H1 (cell line): ENCODE measurements at regions not wholly inside any gene's neighbourhood (a gene's known extent, or its start where the extent isn't known, plus 50 kb on each side); places are given as distances from the start of the nearest gene placed in this dataset.

ENCODE experiments used
- CTCF ChIA-PET: fragments of 300-600 bp; sonication (Branson Sonifier 250); formaldehyde crosslinking; loops from one replicate; lab custom pipeline; 2021; ENCODE audit not compliant: partially characterized antibody; lab: Charles Lee
- POLR2A ChIA-PET: fragments of 300-600 bp; sonication (Branson Sonifier 250); formaldehyde crosslinking; loops from one replicate; lab custom pipeline; 2021; ENCODE audit warnings: inconsistent platforms; ENCODE audit not compliant: partially characterized antibody; lab: Charles Lee
- DNase-seq, 2 experiments: peaks; one replicate each; pipeline versions ENCODE4 v3.0.0 to v3.0.0-alpha.2; 2010 to 2022; ENCODE audit warnings: low spot score in 2 of 2, low read depth in 1 of 2, mixed read lengths in 1 of 2
- FAIRE-seq: peaks from 2 replicates; lab custom pipeline; 2011; peaks lifted over from hg19 to GRCh38; lab: Jason Lieb, UNC
- H2AFZ ChIP-seq: 2 replicates; pipeline ENCODE4 v1.8.1; 2012; ENCODE audit warnings: low read length, inconsistent platforms
- H2AK5ac ChIP-seq: 2 replicates; pipeline ENCODE4 v1.6.1; 2013; ENCODE audit warnings: low read depth, low read length
- H2BK120ac ChIP-seq: replicated peaks from 2 replicates; pipeline ENCODE3; 2013; ENCODE audit warnings: low read depth, low read length, inconsistent platforms
- H2BK12ac ChIP-seq: 2 replicates; pipeline ENCODE4 v1.6.1; 2013; ENCODE audit warnings: low read depth, low read length
- H2BK15ac ChIP-seq: 2 replicates; pipeline ENCODE4 v1.6.1; 2013; ENCODE audit warnings: low read length
- H2BK20ac ChIP-seq: 2 replicates; pipeline ENCODE4 v1.6.1; 2013; ENCODE audit warnings: low read length
- H2BK5ac ChIP-seq: 2 replicates; pipeline ENCODE4 v1.6.1; 2013; ENCODE audit warnings: low read depth, low read length
- H3K14ac ChIP-seq: 2 replicates; pipeline ENCODE4 v1.6.1; 2013; ENCODE audit warnings: inconsistent platforms; ENCODE audit not compliant: insufficient read length
- H3K18ac ChIP-seq: 2 replicates; pipeline ENCODE4 v1.6.1; 2013; ENCODE audit warnings: low read length; ENCODE audit errors: extremely low read depth
- H3K23ac ChIP-seq: 2 replicates; pipeline ENCODE4 v1.6.1; 2013; ENCODE audit warnings: inconsistent platforms; ENCODE audit not compliant: insufficient read length
- H3K23me2 ChIP-seq: 2 replicates; pipeline ENCODE4 v1.6.1; 2013; ENCODE audit warnings: low read depth, low read length
- H3K27ac ChIP-seq: 2 replicates; pipeline ENCODE4 v1.6.1; 2011; ENCODE audit warnings: low read depth, low read length, inconsistent platforms
- H3K27me3 ChIP-seq, 4 experiments: replicated peaks in 1 of 4; 1 replicate in 1 of 4; 2 replicates in 3 of 4; pipeline versions ENCODE4 v1.6.1 to v1.8.1; 2011 to 2013; ENCODE audit warnings: low read length in 3 of 4, mild to moderate bottlenecking in 3 of 4, inconsistent platforms in 2 of 4, mixed read lengths in 2 of 4, moderate library complexity in 1 of 4; ENCODE audit not compliant: control insufficient read depth in 3 of 4, insufficient read depth in 3 of 4; ENCODE audit errors: extremely low read depth in 1 of 4
- H3K36me3 ChIP-seq, 4 experiments: 2 replicates each; pipeline versions ENCODE4 v1.6.1 to v1.8.1; 2011 to 2013; ENCODE audit warnings: mild to moderate bottlenecking in 4 of 4, low read length in 3 of 4, moderate library complexity in 2 of 4, control low read depth in 1 of 4, inconsistent platforms in 1 of 4; ENCODE audit not compliant: insufficient read depth in 4 of 4, control insufficient read depth in 2 of 4
- H3K4ac ChIP-seq: replicated peaks from 2 replicates; pipeline ENCODE3; 2013; ENCODE audit warnings: low read length, low read depth, mixed read lengths, inconsistent platforms; ENCODE audit not compliant: insufficient read length
- H3K4me1 ChIP-seq, 4 experiments: replicated peaks in 1 of 4; 1 replicate in 1 of 4; 2 replicates in 3 of 4; pipeline versions ENCODE4 v1.6.1 to v1.8.1; 2011 to 2013; ENCODE audit warnings: low read length in 3 of 4, inconsistent platforms in 2 of 4, mixed read lengths in 1 of 4; ENCODE audit not compliant: insufficient read depth in 4 of 4, control insufficient read depth in 3 of 4
- H3K4me2 ChIP-seq, 2 experiments: 2 replicates each; pipeline versions ENCODE4 v1.6.1 to v1.8.1; 2011 to 2013; ENCODE audit warnings: low read depth in 2 of 2, low read length in 2 of 2, control low read depth in 1 of 2, inconsistent platforms in 1 of 2, mild to moderate bottlenecking in 1 of 2; ENCODE audit not compliant: insufficient read depth in 1 of 2
- H3K4me3 ChIP-seq, 4 experiments: fragments of 200-600, 300-600 bp in 1 of 4; sonication (generic), shearing (Covaris generic), sonication (Bioruptor Twin) in 1 of 4; 2 replicates each; pipeline versions ENCODE4 v1.5.1 to v1.8.1; 2011 to 2016; ENCODE audit warnings: low read length in 4 of 4, low read depth in 3 of 4, control low read depth in 2 of 4, inconsistent platforms in 2 of 4, mild to moderate bottlenecking in 2 of 4, mixed read lengths in 1 of 4, moderate library complexity in 1 of 4; ENCODE audit not compliant: insufficient read depth in 2 of 4; ENCODE audit errors: extremely low read depth in 1 of 4
- H3K56ac ChIP-seq: replicated peaks from 2 replicates; pipeline ENCODE3; 2013; ENCODE audit warnings: low read depth, mild to moderate bottlenecking, mixed read lengths, low read length, inconsistent platforms; ENCODE audit not compliant: insufficient read length
- H3K79me1 ChIP-seq: 2 replicates; pipeline ENCODE4 v1.6.1; 2013; ENCODE audit warnings: low read depth, low read length, control low read depth
- H3K79me2 ChIP-seq, 2 experiments: 2 replicates each; pipeline versions ENCODE4 v1.6.1 to v1.8.1; 2012 to 2013; ENCODE audit warnings: low read length in 2 of 2, mild to moderate bottlenecking in 2 of 2, inconsistent platforms in 1 of 2; ENCODE audit not compliant: insufficient read depth in 2 of 2, control insufficient read depth in 1 of 2
- H3K9ac ChIP-seq, 4 experiments: replicated peaks in 1 of 4; 1 replicate in 1 of 4; 2 replicates in 3 of 4; pipeline versions ENCODE4 v1.6.1 to v1.8.1; 2011 to 2013; ENCODE audit warnings: low read depth in 3 of 4, low read length in 3 of 4, control low read depth in 2 of 4, mild to moderate bottlenecking in 2 of 4, moderate library complexity in 2 of 4, inconsistent platforms in 1 of 4; ENCODE audit errors: extremely low read depth in 1 of 4
- H3K9me3 ChIP-seq, 2 experiments: 2 replicates each; pipeline versions ENCODE4 v1.6.1 to v1.8.1; 2012 to 2013; ENCODE audit warnings: mild to moderate bottlenecking in 2 of 2, moderate library complexity in 2 of 2, control low read depth in 1 of 2, inconsistent platforms in 1 of 2, low read depth in 1 of 2, low read length in 1 of 2, mixed read lengths in 1 of 2; ENCODE audit not compliant: insufficient read depth in 2 of 2
- H4K20me1 ChIP-seq, 2 experiments: replicated peaks in 1 of 2; 2 replicates each; pipeline versions ENCODE3 to v1.8.1; 2011 to 2013; ENCODE audit warnings: inconsistent platforms in 2 of 2, low read length in 2 of 2, mild to moderate bottlenecking in 1 of 2; ENCODE audit not compliant: insufficient read depth in 2 of 2, control insufficient read depth in 1 of 2
- H4K5ac ChIP-seq: 2 replicates; pipeline ENCODE4 v1.6.1; 2013; ENCODE audit warnings: low read length, low read depth, mixed read lengths, inconsistent platforms; ENCODE audit not compliant: insufficient read length
- H4K8ac ChIP-seq: 2 replicates; pipeline ENCODE4 v1.8.0; 2013; ENCODE audit warnings: mild to moderate bottlenecking, moderate library complexity, low read length, inconsistent platforms; ENCODE audit not compliant: insufficient read depth; ENCODE audit errors: extremely low read depth
- H4K91ac ChIP-seq: replicated peaks from 2 replicates; pipeline ENCODE3; 2013; ENCODE audit warnings: low read length, mixed read lengths, inconsistent platforms; ENCODE audit not compliant: insufficient read length
- ASH2L ChIP-seq: fragments of 200-600, 300-600 bp; sonication (generic); IDR thresholded peaks from one replicate; pipeline ENCODE4 v1.7.1; 2017; ENCODE audit warnings: low read length
- EP300 ChIP-seq, 2 experiments: IDR thresholded peaks; 1 replicate in 1 of 2; 2 replicates in 1 of 2; pipeline ENCODE4 v1.6.1; 2011 to 2012; ENCODE audit warnings: low read depth in 2 of 2, low read length in 2 of 2, mild to moderate bottlenecking in 2 of 2, borderline replicate concordance in 1 of 2, inconsistent platforms in 1 of 2, moderate library complexity in 1 of 2
- JUN ChIP-seq: IDR thresholded peaks from 2 replicates; pipeline ENCODE4 v1.6.1; 2011; ENCODE audit warnings: low read depth, mild to moderate bottlenecking, improper control_type of control experiment, low read length
- JUND ChIP-seq: IDR thresholded peaks from 2 replicates; pipeline ENCODE4 v1.6.1; 2011; ENCODE audit warnings: mild to moderate bottlenecking, improper control_type of control experiment, low read length
- KDM5A ChIP-seq: fragments of 200-600 bp; IDR thresholded peaks from 2 replicates; pipeline ENCODE4 v1.7.1; 2012; ENCODE audit warnings: mild to moderate bottlenecking, low read length, inconsistent platforms, mixed read lengths
- RFX5 ChIP-seq: IDR thresholded peaks from 2 replicates; pipeline ENCODE4 v1.6.1; 2011; ENCODE audit warnings: low read depth, low read length, improper control_type of control experiment, borderline replicate concordance
- RXRA ChIP-seq: IDR thresholded peaks from 2 replicates; pipeline ENCODE4 v1.6.1; 2011; ENCODE audit warnings: low read depth, mild to moderate bottlenecking, low read length, moderate library complexity; ENCODE audit not compliant: insufficient read depth
- SP4 ChIP-seq: IDR thresholded peaks from 2 replicates; pipeline ENCODE4 v1.6.1; 2012; ENCODE audit warnings: low read length, inconsistent platforms
- SUZ12 ChIP-seq: fragments of 200-600 bp; sonication (generic); IDR thresholded peaks from 2 replicates; pipeline ENCODE4 v1.6.1; 2012; ENCODE audit warnings: mild to moderate bottlenecking, inconsistent platforms, low read length, moderate library complexity, mixed read lengths
- TAF1 ChIP-seq: IDR thresholded peaks from 2 replicates; pipeline ENCODE4 v1.6.1; 2011; ENCODE audit warnings: mild to moderate bottlenecking, low read depth, low read length
- WGBS, 2 experiments: shearing (Covaris generic) in 1 of 2; methylation state at CpG; one replicate each; pipeline versions ENCODE4 v1.1.6 to v1.1.7; 2013 to 2015; ENCODE audit warnings: low lambda C conversion rate in 2 of 2, mixed read lengths in 2 of 2, inconsistent platforms in 1 of 2, low coverage in 1 of 2, missing lambda C conversion rate in 1 of 2; ENCODE audit not compliant: insufficient replicate concordance in 2 of 2, insufficient coverage in 1 of 2, insufficient read length in 1 of 2; ENCODE audit errors: extremely low coverage in 1 of 2, missing lambda C conversion rate in 1 of 2; 5-methylcytosine and 5-hydroxymethylcytosine counted together
- TF ChIP-seq, protein P1 (sequence below): IDR thresholded peaks from 2 replicates; pipeline ENCODE4 v1.6.1; 2012; ENCODE audit warnings: inconsistent platforms
- TF ChIP-seq, protein P2 (sequence below): IDR thresholded peaks from 2 replicates; pipeline ENCODE4 v1.6.1; 2011; ENCODE audit warnings: low read depth, mild to moderate bottlenecking, low read length; ENCODE audit not compliant: insufficient read depth

DNA sequence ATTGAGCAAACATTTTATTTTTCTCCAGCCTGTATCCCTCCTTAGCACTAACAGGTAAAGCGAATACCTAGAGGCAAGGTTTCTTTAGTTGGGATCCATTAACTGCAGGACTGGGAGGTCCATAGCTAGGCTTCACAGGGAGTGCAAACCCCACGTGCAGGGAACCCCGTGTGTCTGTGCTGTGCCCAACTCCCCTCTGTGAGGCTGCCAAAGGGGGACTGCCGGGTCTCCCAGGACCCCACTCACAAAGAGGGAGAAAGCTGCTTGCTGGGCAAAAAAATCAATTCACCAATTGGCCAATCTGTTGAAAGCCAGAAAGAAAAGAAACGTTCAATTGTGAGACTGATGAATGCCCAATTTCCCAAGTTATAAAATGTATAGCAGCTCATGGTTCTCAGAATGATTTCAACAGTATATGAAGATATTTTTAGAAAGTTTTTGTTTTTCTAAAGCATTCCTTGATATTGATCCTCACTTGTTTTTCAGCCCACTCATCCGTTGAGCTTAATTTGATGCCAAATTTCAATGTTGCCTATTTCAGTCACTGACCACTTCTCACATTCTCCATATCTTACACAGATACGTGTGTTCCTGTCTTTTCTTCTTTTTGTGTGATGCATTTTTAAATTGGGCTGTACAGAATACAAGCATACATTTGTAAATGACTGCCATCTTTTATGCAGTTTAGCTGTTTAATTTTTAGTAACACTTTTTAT is 202.7 kb upstream of the PRSS58 start:
- no peak for DNase-seq
- TF ChIP-seq TAF1 (no peak), KDM5A (no peak), SP4 (no peak), JUN (no peak), RFX5 (no peak), SUZ12 (no peak), JUND (no peak), ASH2L (no peak), RXRA (no peak), EP300 (IDR thresholded peaks at IDR 0.05; ENCODE audit: borderline replicate concordance in 1 of 2, low read depth in 2 of 2, low read length in 2 of 2) (no peak)
- TF ChIP-seq, protein P1, sequence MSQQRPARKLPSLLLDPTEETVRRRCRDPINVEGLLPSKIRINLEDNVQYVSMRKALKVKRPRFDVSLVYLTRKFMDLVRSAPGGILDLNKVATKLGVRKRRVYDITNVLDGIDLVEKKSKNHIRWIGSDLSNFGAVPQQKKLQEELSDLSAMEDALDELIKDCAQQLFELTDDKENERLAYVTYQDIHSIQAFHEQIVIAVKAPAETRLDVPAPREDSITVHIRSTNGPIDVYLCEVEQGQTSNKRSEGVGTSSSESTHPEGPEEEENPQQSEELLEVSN: no peak
- TF ChIP-seq, protein P2, sequence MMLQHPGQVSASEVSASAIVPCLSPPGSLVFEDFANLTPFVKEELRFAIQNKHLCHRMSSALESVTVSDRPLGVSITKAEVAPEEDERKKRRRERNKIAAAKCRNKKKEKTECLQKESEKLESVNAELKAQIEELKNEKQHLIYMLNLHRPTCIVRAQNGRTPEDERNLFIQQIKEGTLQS: no peak

More for the DNA sequence above, 202.7 kb upstream of the PRSS58 start:
- H2BK12ac ChIP-seq: no peak overlapping the region
- no peak overlapping the region for H3K9ac ChIP-seq
- no peak overlapping the region for H3K4ac ChIP-seq
- no peak overlapping the region for H2AFZ ChIP-seq
- no peak for FAIRE-seq
- H4K8ac ChIP-seq: no peak overlapping the region
- no peak overlapping the region for H3K14ac ChIP-seq
- H3K23me2 ChIP-seq: no peaks in the 10 kb centered on the region
- no peak overlapping the region for H2BK20ac ChIP-seq
- no peaks in the 10 kb centered on the region for H3K79me1 ChIP-seq
- no peaks in the 10 kb centered on the region for H3K36me3 ChIP-seq
- no peaks in the 10 kb centered on the region for H3K9me3 ChIP-seq
- no peaks in the 10 kb centered on the region for H3K79me2 ChIP-seq
- no peak overlapping the region for H2BK5ac ChIP-seq
- no peak overlapping the region for H3K18ac ChIP-seq
- H3K4me2 ChIP-seq: no peak overlapping the region
- H4K20me1 ChIP-seq: no peaks in the 10 kb centered on the region
- no peak overlapping the region for H4K5ac ChIP-seq
- H3K4me3 ChIP-seq: no peak overlapping the region
- no peak overlapping the region for H4K91ac ChIP-seq
- no peak overlapping the region for H3K23ac ChIP-seq
- no peak overlapping the region for H2AK5ac ChIP-seq
- no peak overlapping the region for H2BK120ac ChIP-seq
- no peak overlapping the region for H2BK15ac ChIP-seq
- no peaks in the 10 kb centered on the region; a peak in 1 of 7 replicates for H3K27me3 ChIP-seq
- no peaks in the 10 kb centered on the region for H3K4me1 ChIP-seq
- POLR2A ChIA-PET: no interaction called here
- CTCF ChIA-PET: interaction anchor here (0.6 to 24.2 kb wide), 35 partner anchors 9 to 412 kb away, joined by 3 to 682 read pairs (median 5); no protein-coding TSS in a partner anchor
- H3K27ac ChIP-seq: no peak overlapping the region
- WGBS, 2 experiments: 85% methylated on average over 7 of the region's 7 CpGs; no CpG with 5 or more reads in 1 of the 2 experiments
- no peak overlapping the region for H3K56ac ChIP-seq
